ENCODE measurements at regions not wholly inside any gene's neighbourhood (a gene's known extent, or its start where the extent isn't known, plus 50 kb on each side); places are given as distances from the start of the nearest gene placed in this dataset.

DNA sequence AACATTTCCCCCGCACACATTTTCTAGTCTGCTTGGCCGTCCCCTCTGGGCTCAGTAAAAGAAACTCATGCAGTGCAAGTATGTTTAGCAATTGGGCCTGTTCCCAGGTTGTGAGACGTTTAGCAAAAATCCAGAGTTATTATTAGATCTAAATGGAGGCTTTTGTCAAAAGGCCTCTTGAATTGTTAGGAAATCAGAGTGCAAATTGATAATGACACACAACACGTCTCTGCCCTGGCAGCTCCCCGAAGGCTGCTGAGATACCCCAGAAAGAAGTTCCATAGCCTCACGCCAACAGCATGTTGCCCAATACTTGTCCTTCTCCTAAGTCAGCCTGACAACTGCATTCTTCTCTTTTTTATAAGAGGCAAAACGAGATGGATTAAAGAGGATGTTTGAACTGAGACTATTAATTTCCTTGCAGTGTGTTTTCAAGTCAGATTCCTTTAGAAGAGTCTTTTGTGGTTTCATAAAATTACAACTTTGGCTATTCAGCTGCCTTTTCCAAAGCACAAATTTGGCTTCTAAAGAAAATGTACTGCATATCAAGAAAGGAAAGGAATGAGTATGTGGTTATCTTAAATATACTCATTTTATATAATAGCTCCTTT, 202.2 kb downstream of the TRIB2 start:
- DNase-seq (ENCODE audit: low read depth, low spot score) (no peak), FAIRE-seq (no peak)
- no peak for TF ChIP-seq EZH2 (IDR thresholded peaks at IDR 0.05; ENCODE audit: low read length)
- Histone ChIP-seq H3K9me1 (ENCODE audit: control insufficient read depth, extremely low read depth, insufficient read depth, low read length) (no peaks in the 10 kb centered on the region), H3K9ac (ENCODE audit: control insufficient read depth, extremely low read depth, insufficient read depth, low read length) (no peak overlapping the region), H3K4me3 (ENCODE audit: control insufficient read depth in 2 of 3, extremely low read depth in 1 of 3, insufficient read depth in 2 of 3, low read depth in 1 of 3, low read length in 3 of 3) (no peak overlapping the region), H3K4me2 (ENCODE audit: control insufficient read depth, extremely low read depth, insufficient read depth, low read depth, low read length) (no peak overlapping the region), H3K79me2 (ENCODE audit: control insufficient read depth, insufficient read depth, low read length) (no peaks in the 10 kb centered on the region), H3K4me1 (ENCODE audit: control insufficient read depth, extremely low read depth, insufficient read depth, low read length) (no peaks in the 10 kb centered on the region), H2AFZ (ENCODE audit: control insufficient read depth, low read length) (no peak overlapping the region), H3K9me3 (ENCODE audit: control insufficient read depth, low read depth, low read length) (no peaks in the 10 kb centered on the region), H4K20me1 (ENCODE audit: control insufficient read depth, extremely low read depth, insufficient read depth, low read length) (no peaks in the 10 kb centered on the region), H3K36me3 (ENCODE audit: control insufficient read depth in 2 of 2, extremely low read depth in 1 of 2, insufficient read depth in 2 of 2, low read length in 2 of 2) (no peaks in the 10 kb centered on the region), H3K27me3 (ENCODE audit: control insufficient read depth, extremely low read depth, insufficient read depth, low read length) (no peaks in the 10 kb centered on the region), H3K27ac (ENCODE audit: control insufficient read depth, insufficient read depth, low read length) (no peak overlapping the region)
- dilution Hi-C loops (cut with MboI; ENCODE audit: extremely low pct_ligation_motif_present, low sequenced_read_pairs) = no loop called here

DNA sequence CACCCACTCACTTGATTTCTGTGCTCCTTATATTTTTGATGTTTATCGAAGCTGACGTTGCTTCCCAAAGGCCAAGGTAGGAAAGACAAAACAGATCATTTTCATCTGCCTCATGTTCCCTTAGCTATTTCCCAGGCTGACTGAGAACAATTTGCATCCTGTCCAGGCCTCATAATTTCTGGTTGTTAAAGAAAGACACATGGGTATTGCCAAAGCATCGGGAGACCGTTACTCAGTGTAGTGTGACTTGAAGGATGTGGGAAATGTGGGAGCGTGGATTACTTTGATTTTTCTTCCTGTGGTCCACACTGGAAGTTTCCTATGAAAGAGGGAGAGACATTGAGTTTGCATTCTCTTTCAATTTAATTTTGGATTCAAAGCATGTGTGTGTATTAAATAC, 204.6 kb downstream of the TRIB2 start:
- H3K27ac ChIP-seq (ENCODE audit: control insufficient read depth, insufficient read depth, low read length) = no peak overlapping the region
- H3K9me3 ChIP-seq (ENCODE audit: control insufficient read depth, low read depth, low read length) = no peaks in the 10 kb centered on the region
- no peaks in the 10 kb centered on the region for H3K4me1 ChIP-seq (ENCODE audit: control insufficient read depth, extremely low read depth, insufficient read depth, low read length)
- no peaks in the 10 kb centered on the region for H3K27me3 ChIP-seq (ENCODE audit: control insufficient read depth, extremely low read depth, insufficient read depth, low read length)
- no peaks in the 10 kb centered on the region for H3K79me2 ChIP-seq (ENCODE audit: control insufficient read depth, insufficient read depth, low read length)
- H3K9me1 ChIP-seq (ENCODE audit: control insufficient read depth, extremely low read depth, insufficient read depth, low read length) = no peaks in the 10 kb centered on the region
- no peak for FAIRE-seq
- no peak overlapping the region for H2AFZ ChIP-seq (ENCODE audit: control insufficient read depth, low read length)
- H3K36me3 ChIP-seq (ENCODE audit: control insufficient read depth in 2 of 2, extremely low read depth in 1 of 2, insufficient read depth in 2 of 2, low read length in 2 of 2) = no peaks in the 10 kb centered on the region
- H3K9ac ChIP-seq (ENCODE audit: control insufficient read depth, extremely low read depth, insufficient read depth, low read length) = no peak overlapping the region
- TF ChIP-seq, protein P1, sequence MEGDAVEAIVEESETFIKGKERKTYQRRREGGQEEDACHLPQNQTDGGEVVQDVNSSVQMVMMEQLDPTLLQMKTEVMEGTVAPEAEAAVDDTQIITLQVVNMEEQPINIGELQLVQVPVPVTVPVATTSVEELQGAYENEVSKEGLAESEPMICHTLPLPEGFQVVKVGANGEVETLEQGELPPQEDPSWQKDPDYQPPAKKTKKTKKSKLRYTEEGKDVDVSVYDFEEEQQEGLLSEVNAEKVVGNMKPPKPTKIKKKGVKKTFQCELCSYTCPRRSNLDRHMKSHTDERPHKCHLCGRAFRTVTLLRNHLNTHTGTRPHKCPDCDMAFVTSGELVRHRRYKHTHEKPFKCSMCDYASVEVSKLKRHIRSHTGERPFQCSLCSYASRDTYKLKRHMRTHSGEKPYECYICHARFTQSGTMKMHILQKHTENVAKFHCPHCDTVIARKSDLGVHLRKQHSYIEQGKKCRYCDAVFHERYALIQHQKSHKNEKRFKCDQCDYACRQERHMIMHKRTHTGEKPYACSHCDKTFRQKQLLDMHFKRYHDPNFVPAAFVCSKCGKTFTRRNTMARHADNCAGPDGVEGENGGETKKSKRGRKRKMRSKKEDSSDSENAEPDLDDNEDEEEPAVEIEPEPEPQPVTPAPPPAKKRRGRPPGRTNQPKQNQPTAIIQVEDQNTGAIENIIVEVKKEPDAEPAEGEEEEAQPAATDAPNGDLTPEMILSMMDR (optimal IDR thresholded peaks at IDR 0.05 in 1 of 3, IDR thresholded peaks at IDR 0.05 in 1 of 3, conservative IDR thresholded peaks at IDR 0.05 in 1 of 3; ENCODE audit: extremely low read depth in 1 of 3, insufficient read depth in 2 of 3, low read length in 3 of 3) = no peak
- TF ChIP-seq EZH2 (IDR thresholded peaks at IDR 0.05; ENCODE audit: low read length) = no peak
- H3K4me3 ChIP-seq (ENCODE audit: control insufficient read depth in 2 of 3, extremely low read depth in 1 of 3, insufficient read depth in 2 of 3, low read depth in 1 of 3, low read length in 3 of 3) = no peak overlapping the region
- no peaks in the 10 kb centered on the region for H4K20me1 ChIP-seq (ENCODE audit: control insufficient read depth, extremely low read depth, insufficient read depth, low read length)
- no peak overlapping the region for H3K4me2 ChIP-seq (ENCODE audit: control insufficient read depth, extremely low read depth, insufficient read depth, low read depth, low read length)
- DNase-seq (ENCODE audit: low read depth, low spot score) = no peak
- dilution Hi-C loops (cut with MboI; ENCODE audit: extremely low pct_ligation_motif_present, low sequenced_read_pairs) = no loop called here
